ENCODE measurements at regions not wholly inside any gene's neighbourhood (a gene's known extent, or its start where the extent isn't known, plus 50 kb on each side); places are given as distances from the start of the nearest gene placed in this dataset.

- intact Hi-C loops (cut with DNase I): no loop called here
- H3K27me3 ChIP-seq: no peaks in the 10 kb centered on the region
- no peak overlapping the region for H3K4me3 ChIP-seq
- H3K9me3 ChIP-seq (replicated peaks in 1 of 3): no peaks in the 10 kb centered on the region
- DNase-seq: no peak
- no peak for TF ChIP-seq POLR2A (IDR thresholded peaks at IDR 0.05)
- no peak for TF ChIP-seq CTCF (IDR thresholded peaks at IDR 0.05)
- no peak overlapping the region for H3K27ac ChIP-seq
- WGBS, 4 donors: 57 to 80% (median 71%) methylated on average over 2 of the region's 2 CpGs
- no peaks in the 10 kb centered on the region for H3K36me3 ChIP-seq (replicated peaks in 1 of 2)
- no peaks in the 10 kb centered on the region for H3K4me1 ChIP-seq (replicated peaks in 1 of 2)
Observed at GRCh38 chr4:149026696-149027095, 584.5 kb upstream of the NR3C2 start.

GRCh38 chr4:149017002-149017734 is 575.0 kb upstream of the NR3C2 start:
- H3K36me3 ChIP-seq (replicated peaks in 1 of 2): no peaks in the 10 kb centered on the region
- H3K27me3 ChIP-seq: no peaks in the 10 kb centered on the region
- 76 to 79% (median 77%) methylated on average over 6 of the region's 6 CpGs for WGBS, 4 donors
- H3K27ac ChIP-seq: no peak overlapping the region
- intact Hi-C loops (cut with DNase I): no loop called here
- no peak for DNase-seq
- TF ChIP-seq CTCF (IDR thresholded peaks at IDR 0.05) (no peak), POLR2A (IDR thresholded peaks at IDR 0.05) (no peak)
- no peaks in the 10 kb centered on the region for H3K9me3 ChIP-seq (replicated peaks in 1 of 3)
- H3K4me3 ChIP-seq: no peak overlapping the region
- no peaks in the 10 kb centered on the region for H3K4me1 ChIP-seq (replicated peaks in 1 of 2)

GRCh38 chr4:149009223-149009622 is 567.0 kb upstream of the NR3C2 start:
- 68 to 72% (median 71%) methylated on average over 2 of the region's 2 CpGs for WGBS, 4 donors
- intact Hi-C loops (cut with DNase I): no loop called here
- DNase-seq: no peak
- no peaks in the 10 kb centered on the region for H3K27me3 ChIP-seq
- no peaks in the 10 kb centered on the region for H3K4me1 ChIP-seq (replicated peaks in 1 of 2)
- no peaks in the 10 kb centered on the region for H3K36me3 ChIP-seq (replicated peaks in 1 of 2)
- TF ChIP-seq POLR2A (IDR thresholded peaks at IDR 0.05) (no peak), CTCF (IDR thresholded peaks at IDR 0.05) (no peak)
- H3K4me3 ChIP-seq: no peak overlapping the region
- H3K9me3 ChIP-seq (replicated peaks in 1 of 3): no peaks in the 10 kb centered on the region
- no peak overlapping the region for H3K27ac ChIP-seq

- TF ChIP-seq POLR2A (IDR thresholded peaks at IDR 0.05) (no peak), CTCF (IDR thresholded peaks at IDR 0.05) (no peak)
- H3K4me1 ChIP-seq (replicated peaks in 1 of 2): no peaks in the 10 kb centered on the region
- H3K36me3 ChIP-seq (replicated peaks in 1 of 2): no peaks in the 10 kb centered on the region
- WGBS, 4 donors: 79 to 87% (median 84%) methylated on average over 3 of the region's 3 CpGs
- intact Hi-C loops (cut with DNase I): no loop called here
- no peak overlapping the region for H3K27ac ChIP-seq
- no peak for DNase-seq
- no peaks in the 10 kb centered on the region for H3K9me3 ChIP-seq (replicated peaks in 1 of 3)
- H3K4me3 ChIP-seq: no peak overlapping the region
- H3K27me3 ChIP-seq: no peaks in the 10 kb centered on the region
Observed at GRCh38 chr4:149008415-149009025, 566.3 kb upstream of the NR3C2 start.
